ENCODE measurements at regions not wholly inside any gene's neighbourhood (a gene's known extent, or its start where the extent isn't known, plus 50 kb on each side); places are given as distances from the start of the nearest gene placed in this dataset.

- TF ChIP-seq POLR2A (IDR thresholded peaks at IDR 0.05), result no peak
- no peak for TF ChIP-seq CTCF (IDR thresholded peaks at IDR 0.05 in 4 of 5, conservative IDR thresholded peaks at IDR 0.05 in 1 of 5)
Measured at GRCh38 chr5:107325866-107326265, 344.9 kb downstream of the EFNA5 start.
